Hematopoietic multipotent progenitor cell (in vitro differentiated cells): ENCODE measurements at regions not wholly inside any gene's neighbourhood (a gene's known extent, or its start where the extent isn't known, plus 50 kb on each side); places are given as distances from the start of the nearest gene placed in this dataset.
"Not testable (repeated sequence)": the region's sequence is repeated elsewhere in the genome, so short reads cannot be mapped to it uniquely, and the experiment has no call there.

Source experiments
- DNase-seq, 3 donors: peaks; one replicate each; pipeline ENCODE4 v3.0.0-alpha.2; 2011 to 2015; ENCODE audit warnings: low read depth in 2 of 3, low spot score in 2 of 3

GRCh38 chr9:134525841-134526583 is 115.6 kb upstream of the COL5A1 start:
- no peak for DNase-seq

GRCh38 chr9:134526584-134527477 is 114.8 kb upstream of the COL5A1 start:
- DNase-seq: no peak

GRCh38 chr9:134530724-134531123 is 110.9 kb upstream of the COL5A1 start:
- no peak for DNase-seq

GRCh38 chr9:134531220-134531970 is 110.2 kb upstream of the COL5A1 start:
- no peak for DNase-seq

- DNase-seq: no peak
Observed at GRCh38 chr9:134532084-134532483, 109.5 kb upstream of the COL5A1 start.

GRCh38 chr9:134532661-134533060 is 108.9 kb upstream of the COL5A1 start:
- not testable (repeated sequence) for DNase-seq

- no peak for DNase-seq
Observed at GRCh38 chr9:134533850-134534588, 107.6 kb upstream of the COL5A1 start.

GRCh38 chr9:134534661-134535080 is 106.9 kb upstream of the COL5A1 start:
- no peak for DNase-seq

GRCh38 chr9:134535171-134535570 is 106.4 kb upstream of the COL5A1 start:
- DNase-seq: no peak

GRCh38 chr9:134536101-134536900 is 105.3 kb upstream of the COL5A1 start:
- no peak for DNase-seq

GRCh38 chr9:134536931-134537330 is 104.7 kb upstream of the COL5A1 start:
- DNase-seq: no peak

GRCh38 chr9:134537951-134538641 is 103.5 kb upstream of the COL5A1 start:
- DNase-seq: no peak

- no peak for DNase-seq
Observed at GRCh38 chr9:134538856-134539566, 102.6 kb upstream of the COL5A1 start.

GRCh38 chr9:134539586-134540194 is 101.9 kb upstream of the COL5A1 start:
- DNase-seq: no peak

GRCh38 chr9:134540276-134541096 is 101.1 kb upstream of the COL5A1 start:
- no peak for DNase-seq

- no peak for DNase-seq
Observed at GRCh38 chr9:134541097-134541747, 100.4 kb upstream of the COL5A1 start.
